Upper lobe of left lung (tissue), 6 donors: ENCODE measurements at regions not wholly inside any gene's neighbourhood (a gene's known extent, or its start where the extent isn't known, plus 50 kb on each side); places are given as distances from the start of the nearest gene placed in this dataset.

Experiments
- ATAC-seq, 2 donors: fragments of 200-7000 bp; cut with Tn5 transposase; one replicate each; pipeline ENCODE4 v1.9.1; 2022; ENCODE audit warnings: mild to moderate bottlenecking in 2 of 2, moderate library complexity in 2 of 2; ENCODE audit not compliant: low FRiP score in 2 of 2
- DNase-seq, 2 donors: peaks; one replicate each; pipeline ENCODE4 v3.0.0-alpha.2; 2019 to 2020
- H3K27ac ChIP-seq, 4 donors: fragments of 200-600 bp; sonication (generic); one replicate each; pipeline ENCODE4 v1.5.1; 2016 to 2019
- H3K27me3 ChIP-seq, 4 donors: fragments of 200-600 bp; sonication (generic); one replicate each; pipeline ENCODE4 v1.5.1; 2017 to 2019
- H3K36me3 ChIP-seq, 4 donors: fragments of 200-600 bp; sonication (generic); one replicate each; pipeline ENCODE4 v1.5.1; 2016 to 2019
- H3K4me1 ChIP-seq, 4 donors: fragments of 200-600 bp; sonication (generic); one replicate each; pipeline ENCODE4 v1.5.1; 2018 to 2019
- H3K4me3 ChIP-seq, 4 donors: fragments of 200-600 bp; sonication (generic); one replicate each; pipeline ENCODE4 v1.5.1; 2017 to 2019; ENCODE audit warnings: mild to moderate bottlenecking in 2 of 4, moderate library complexity in 1 of 4
- H3K9me3 ChIP-seq, 4 donors: fragments of 200-600 bp; sonication (generic); one replicate each; pipeline ENCODE4 v1.5.1; 2018 to 2019
- CTCF ChIP-seq, 6 experiments: fragments of 450-650 bp in 4 of 6; fragments of 200-600 bp in 2 of 6; sonication (generic) in 2 of 6; IDR thresholded peaks; one replicate each; pipeline ENCODE4 v1.5.1; 2016 to 2019; ENCODE audit warnings: antibody characterized with exemption in 6 of 6
- EP300 ChIP-seq, 4 donors: sonication (generic); formaldehyde crosslinking; IDR thresholded peaks; one replicate each; pipeline ENCODE4 v1.5.1; 2017; ENCODE audit warnings: antibody characterized with exemption in 4 of 4, control low read depth in 2 of 4
- POLR2A ChIP-seq, 4 donors: fragments of 450-650 bp; IDR thresholded peaks; one replicate each; pipeline ENCODE4 v1.5.1; 2016 to 2017; ENCODE audit warnings: antibody characterized with exemption in 4 of 4, mild to moderate bottlenecking in 2 of 4
- POLR2AphosphoS5 ChIP-seq, 2 donors: sonication (generic); formaldehyde crosslinking; IDR thresholded peaks; one replicate each; pipeline ENCODE4 v1.5.1; 2017; ENCODE audit warnings: antibody characterized with exemption in 2 of 2
- WGBS, 2 donors: methylation state at CpG; one replicate each; pipeline ENCODE4 v1.1.5; 2017 to 2018; 5-methylcytosine and 5-hydroxymethylcytosine counted together
- donor health status: DM: no; HTN: no; CAD: no; lungs with moderate emphysema.
- donor health status: DM: no; HTN: yes; CAD: no; lungs with severe emphysema.

- no peaks in the 10 kb centered on the region for H3K36me3 ChIP-seq
- no peaks in the 10 kb centered on the region for H3K9me3 ChIP-seq
- no peaks in the 10 kb centered on the region for H3K4me1 ChIP-seq
- no peak overlapping the region for H3K4me3 ChIP-seq
- H3K27ac ChIP-seq: no peak overlapping the region
- no peak for TF ChIP-seq CTCF (IDR thresholded peaks at IDR 0.05)
- no peak for TF ChIP-seq POLR2A (IDR thresholded peaks at IDR 0.05)
- no peak for TF ChIP-seq POLR2AphosphoS5 (IDR thresholded peaks at IDR 0.05)
- TF ChIP-seq EP300 (IDR thresholded peaks at IDR 0.05): no peak
- 73 to 76% methylated on average over 1 of the region's 1 CpG for WGBS, 2 donors
- ATAC-seq (no peak), DNase-seq (no peak)
- no peaks in the 10 kb centered on the region for H3K27me3 ChIP-seq
Observed at GRCh38 chr2:221802089-221802488, 230.0 kb upstream of the EPHA4 start.

GRCh38 chr2:221792971-221793521 lies 220.9 kb upstream of the EPHA4 start:
- Histone ChIP-seq H3K4me3 (no peak overlapping the region), H3K4me1 (no peaks in the 10 kb centered on the region), H3K27ac (no peak overlapping the region), H3K27me3 (no peaks in the 10 kb centered on the region), H3K36me3 (no peaks in the 10 kb centered on the region), H3K9me3 (no peaks in the 10 kb centered on the region)
- WGBS, 2 donors: 38 to 59% methylated on average over 7 of the region's 7 CpGs
- TF ChIP-seq CTCF (IDR thresholded peaks at IDR 0.05) (no peak), POLR2AphosphoS5 (IDR thresholded peaks at IDR 0.05) (no peak), POLR2A (IDR thresholded peaks at IDR 0.05) (no peak), EP300 (IDR thresholded peaks at IDR 0.05) (no peak)
- DNase-seq (no peak), ATAC-seq (no peak)

- ATAC-seq (no peak), DNase-seq (no peak)
- WGBS, 2 donors: 93 to 99% methylated on average over 2 of the region's 2 CpGs
- Histone ChIP-seq H3K9me3 (no peaks in the 10 kb centered on the region), H3K4me3 (no peak overlapping the region), H3K36me3 (no peaks in the 10 kb centered on the region), H3K27me3 (no peaks in the 10 kb centered on the region), H3K27ac (no peak overlapping the region), H3K4me1 (no peaks in the 10 kb centered on the region)
- TF ChIP-seq EP300 (IDR thresholded peaks at IDR 0.05): no peak
Observed at GRCh38 chr2:221791844-221792243, 219.7 kb upstream of the EPHA4 start.

GRCh38 chr2:221787561-221787960 lies 215.5 kb upstream of the EPHA4 start:
- no peak for DNase-seq
- no peaks in the 10 kb centered on the region for H3K36me3 ChIP-seq
- no peak overlapping the region for H3K27ac ChIP-seq
- H3K4me3 ChIP-seq: no peak overlapping the region
- no peak for TF ChIP-seq CTCF (IDR thresholded peaks at IDR 0.05)
- no peak for TF ChIP-seq POLR2A (IDR thresholded peaks at IDR 0.05)
- TF ChIP-seq POLR2AphosphoS5 (IDR thresholded peaks at IDR 0.05): no peak
- TF ChIP-seq EP300 (IDR thresholded peaks at IDR 0.05): no peak
- H3K4me1 ChIP-seq: no peaks in the 10 kb centered on the region
- WGBS, 2 donors: 59 to 74% methylated on average over 4 of the region's 4 CpGs
- no peak for ATAC-seq
- no peaks in the 10 kb centered on the region for H3K9me3 ChIP-seq
- H3K27me3 ChIP-seq: no peaks in the 10 kb centered on the region

- TF ChIP-seq CTCF (IDR thresholded peaks at IDR 0.05) (no peak), POLR2A (IDR thresholded peaks at IDR 0.05) (no peak), EP300 (IDR thresholded peaks at IDR 0.05) (no peak), POLR2AphosphoS5 (IDR thresholded peaks at IDR 0.05) (no peak)
- no peak overlapping the region for H3K4me3 ChIP-seq
- no peaks in the 10 kb centered on the region for H3K9me3 ChIP-seq
- H3K27ac ChIP-seq: no peak overlapping the region
- no peaks in the 10 kb centered on the region for H3K36me3 ChIP-seq
- ATAC-seq: no peak
- no peaks in the 10 kb centered on the region for H3K4me1 ChIP-seq
- no peaks in the 10 kb centered on the region for H3K27me3 ChIP-seq
- no peak for DNase-seq
- WGBS, 2 donors: 81 to 85% methylated on average over 5 of the region's 5 CpGs
Observed at GRCh38 chr2:221786297-221786926, 214.3 kb upstream of the EPHA4 start.
